ENCODE measurements at regions not wholly inside any gene's neighbourhood (a gene's known extent, or its start where the extent isn't known, plus 50 kb on each side); places are given as distances from the start of the nearest gene placed in this dataset.

DNA sequence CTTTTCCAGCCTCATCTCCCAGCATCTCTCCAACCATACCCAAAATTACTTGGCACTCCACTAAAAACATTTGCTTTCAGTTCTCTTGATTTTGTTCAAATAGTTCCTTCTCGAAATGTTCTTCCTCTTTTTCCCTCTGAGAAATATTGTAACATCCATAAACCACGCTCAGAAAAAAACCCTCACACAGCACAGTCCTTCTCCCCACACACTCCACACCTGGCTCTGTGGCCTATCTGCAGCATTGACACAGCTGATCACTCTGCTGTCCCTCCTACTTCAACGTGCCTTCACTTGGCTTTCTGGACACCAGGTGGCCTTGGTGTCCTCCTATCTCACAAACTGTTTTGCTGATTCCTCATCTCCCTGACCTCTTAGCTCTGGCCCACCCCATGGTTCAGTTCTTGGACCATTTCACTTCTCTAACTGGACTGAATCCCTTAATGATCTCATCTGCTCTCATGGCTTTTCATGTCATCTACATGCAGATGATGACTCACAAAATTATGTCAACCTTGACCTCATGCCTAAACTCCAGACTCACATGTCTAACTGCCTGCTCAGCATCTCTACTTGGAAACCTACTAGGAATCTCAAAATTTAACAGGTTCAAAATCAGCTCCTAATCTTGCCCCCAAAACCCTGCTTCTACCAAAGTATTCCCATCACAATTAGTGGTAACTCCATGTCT is 93.3 kb downstream of the TRIM42 start:
- no peak for DNase-seq
- Histone ChIP-seq H3K9ac (no peak overlapping the region), H3K4me1 (ENCODE audit: control insufficient read depth in 1 of 2, insufficient read depth in 2 of 2, low read depth in 1 of 2, low read length in 1 of 2) (no peaks in the 10 kb centered on the region), H3K79me2 (ENCODE audit: insufficient read depth) (no peaks in the 10 kb centered on the region), H3K27me3 (ENCODE audit: insufficient read depth) (no peaks in the 10 kb centered on the region), H3K9me3 (no peaks in the 10 kb centered on the region), H3K4me3 (ENCODE audit: low read depth in 2 of 2, low read length in 1 of 2) (no peak overlapping the region), H4K20me1 (ENCODE audit: insufficient read depth) (no peaks in the 10 kb centered on the region), H3K4me2 (no peak overlapping the region), H3K9me2 (no peaks in the 10 kb centered on the region), H3K36me3 (replicated peaks in 1 of 2; ENCODE audit: control insufficient read depth in 1 of 2, insufficient read depth in 2 of 2, low read length in 1 of 2) (no peaks in the 10 kb centered on the region), H3K27ac (ENCODE audit: low read depth in 2 of 2, low read length in 1 of 2) (no peak overlapping the region), H3F3A (replicated peaks; ENCODE audit: insufficient read depth) (no peaks in the 10 kb centered on the region), H2AFZ (ENCODE audit: low read depth) (no peak overlapping the region)
- POLR2A ChIA-PET, result no interaction called here
- TF ChIP-seq CHD2 (IDR thresholded peaks at IDR 0.05; ENCODE audit: low read length, partially characterized antibody) (no peak), ELF1 (IDR thresholded peaks at IDR 0.05) (no peak), RXRA (IDR thresholded peaks at IDR 0.05; ENCODE audit: borderline replicate concordance, low read depth) (no peak), POLR2AphosphoS5 (IDR thresholded peaks at IDR 0.05; ENCODE audit: low read depth, low read length) (no peak), TCF12 (IDR thresholded peaks at IDR 0.05) (no peak), MEF2A (IDR thresholded peaks at IDR 0.05; ENCODE audit: borderline replicate concordance, low read depth) (no peak)
- TF ChIP-seq, protein P1, sequence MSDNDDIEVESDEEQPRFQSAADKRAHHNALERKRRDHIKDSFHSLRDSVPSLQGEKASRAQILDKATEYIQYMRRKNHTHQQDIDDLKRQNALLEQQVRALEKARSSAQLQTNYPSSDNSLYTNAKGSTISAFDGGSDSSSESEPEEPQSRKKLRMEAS (IDR thresholded peaks at IDR 0.05; ENCODE audit: low read depth), result no peak
- CTCF ChIA-PET, result no interaction called here
- WGBS (ENCODE audit: low lambda C conversion rate), result 6% methylated on average over 3 of the region's 3 CpGs

DNA sequence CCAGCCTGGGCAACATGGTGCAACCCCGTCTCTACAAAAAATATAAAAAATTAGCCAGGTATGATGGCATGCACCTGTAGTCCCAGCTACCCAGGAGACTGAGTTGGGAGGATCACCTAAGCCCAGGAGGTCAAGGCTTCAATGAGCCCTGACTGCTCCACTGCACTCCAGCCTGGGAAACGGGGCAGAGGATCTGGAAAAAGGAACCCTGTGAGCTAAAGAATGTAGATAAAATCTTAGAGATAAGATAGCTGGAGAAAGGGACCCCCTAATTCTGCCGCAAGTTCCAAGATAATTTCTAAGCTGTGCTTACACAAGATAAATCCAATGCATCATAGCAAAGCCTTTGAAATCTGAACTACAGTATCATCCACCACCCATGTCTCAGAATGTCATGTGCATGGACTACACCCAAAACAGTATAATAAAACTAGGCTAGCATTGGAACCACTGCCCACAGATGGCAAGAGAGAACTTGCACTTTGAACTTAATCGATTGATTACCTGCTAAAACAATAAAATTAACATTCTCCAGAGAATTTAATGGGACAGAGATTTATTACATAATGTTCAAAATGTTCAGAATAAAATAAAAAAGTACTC is 99.9 kb downstream of the TRIM42 start:
- H2AFZ ChIP-seq (ENCODE audit: low read depth), result no peak overlapping the region
- H3K36me3 ChIP-seq (replicated peaks in 1 of 2; ENCODE audit: control insufficient read depth in 1 of 2, insufficient read depth in 2 of 2, low read length in 1 of 2), result no peaks in the 10 kb centered on the region
- ChIA-PET POLR2A (no interaction called here), CTCF (no interaction called here)
- no peaks in the 10 kb centered on the region for H3K4me1 ChIP-seq (ENCODE audit: control insufficient read depth in 1 of 2, insufficient read depth in 2 of 2, low read depth in 1 of 2, low read length in 1 of 2)
- H3K9me3 ChIP-seq, result no peaks in the 10 kb centered on the region; the same call in 1 of the 2 replicates
- WGBS (ENCODE audit: low lambda C conversion rate), result 7% methylated on average over 4 of the region's 4 CpGs
- no peaks in the 10 kb centered on the region for H3K27me3 ChIP-seq (ENCODE audit: insufficient read depth)
- H3K27ac ChIP-seq (ENCODE audit: low read depth in 2 of 2, low read length in 1 of 2), result no peak overlapping the region
- H4K20me1 ChIP-seq (ENCODE audit: insufficient read depth), result no peaks in the 10 kb centered on the region
- H3K4me2 ChIP-seq, result no peak overlapping the region
- no peak overlapping the region for H3K4me3 ChIP-seq (ENCODE audit: low read depth in 2 of 2, low read length in 1 of 2)
- H3K9ac ChIP-seq, result no peak overlapping the region
- no peaks in the 10 kb centered on the region for H3K9me2 ChIP-seq
- DNase-seq, result no peak
- H3F3A ChIP-seq (replicated peaks; ENCODE audit: insufficient read depth), result no peaks in the 10 kb centered on the region
- no peaks in the 10 kb centered on the region for H3K79me2 ChIP-seq (ENCODE audit: insufficient read depth)
- TF ChIP-seq RXRA (IDR thresholded peaks at IDR 0.05; ENCODE audit: borderline replicate concordance, low read depth) (no peak), CHD2 (IDR thresholded peaks at IDR 0.05; ENCODE audit: low read length, partially characterized antibody) (no peak), ELF1 (IDR thresholded peaks at IDR 0.05) (no peak), SMC3 (IDR thresholded peaks at IDR 0.05; ENCODE audit: low read depth, low read length) (no peak), FOXJ3 (CRISPR knock-in tag; IDR thresholded peaks at IDR 0.05) (no peak), RAD21 (IDR thresholded peaks at IDR 0.05; ENCODE audit: low read length) (no peak), RFX5 (IDR thresholded peaks at IDR 0.05; ENCODE audit: low read length) (no peak), TEAD4 (IDR thresholded peaks at IDR 0.05; ENCODE audit: borderline replicate concordance, insufficient read depth) (no peak), EZH2phosphoT487 (IDR thresholded peaks at IDR 0.05; ENCODE audit: borderline replicate concordance, low read depth) (no peak), NRF1 (IDR thresholded peaks at IDR 0.05; ENCODE audit: low read depth, low read length) (no peak), EP300 (IDR thresholded peaks at IDR 0.05; ENCODE audit: borderline replicate concordance in 1 of 2, low read depth in 1 of 2, low read length in 1 of 2) (no peak), POLR2AphosphoS5 (IDR thresholded peaks at IDR 0.05; ENCODE audit: low read depth, low read length) (no peak), TCF12 (IDR thresholded peaks at IDR 0.05) (no peak)
- TF ChIP-seq, protein P1 (IDR thresholded peaks at IDR 0.05; ENCODE audit: low read depth), result no peak
- TF ChIP-seq, protein P2, sequence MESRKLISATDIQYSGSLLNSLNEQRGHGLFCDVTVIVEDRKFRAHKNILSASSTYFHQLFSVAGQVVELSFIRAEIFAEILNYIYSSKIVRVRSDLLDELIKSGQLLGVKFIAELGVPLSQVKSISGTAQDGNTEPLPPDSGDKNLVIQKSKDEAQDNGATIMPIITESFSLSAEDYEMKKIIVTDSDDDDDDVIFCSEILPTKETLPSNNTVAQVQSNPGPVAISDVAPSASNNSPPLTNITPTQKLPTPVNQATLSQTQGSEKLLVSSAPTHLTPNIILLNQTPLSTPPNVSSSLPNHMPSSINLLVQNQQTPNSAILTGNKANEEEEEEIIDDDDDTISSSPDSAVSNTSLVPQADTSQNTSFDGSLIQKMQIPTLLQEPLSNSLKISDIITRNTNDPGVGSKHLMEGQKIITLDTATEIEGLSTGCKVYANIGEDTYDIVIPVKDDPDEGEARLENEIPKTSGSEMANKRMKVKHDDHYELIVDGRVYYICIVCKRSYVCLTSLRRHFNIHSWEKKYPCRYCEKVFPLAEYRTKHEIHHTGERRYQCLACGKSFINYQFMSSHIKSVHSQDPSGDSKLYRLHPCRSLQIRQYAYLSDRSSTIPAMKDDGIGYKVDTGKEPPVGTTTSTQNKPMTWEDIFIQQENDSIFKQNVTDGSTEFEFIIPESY (IDR thresholded peaks at IDR 0.05; ENCODE audit: borderline replicate concordance, low read depth), result no peak
- TF ChIP-seq, protein P3, sequence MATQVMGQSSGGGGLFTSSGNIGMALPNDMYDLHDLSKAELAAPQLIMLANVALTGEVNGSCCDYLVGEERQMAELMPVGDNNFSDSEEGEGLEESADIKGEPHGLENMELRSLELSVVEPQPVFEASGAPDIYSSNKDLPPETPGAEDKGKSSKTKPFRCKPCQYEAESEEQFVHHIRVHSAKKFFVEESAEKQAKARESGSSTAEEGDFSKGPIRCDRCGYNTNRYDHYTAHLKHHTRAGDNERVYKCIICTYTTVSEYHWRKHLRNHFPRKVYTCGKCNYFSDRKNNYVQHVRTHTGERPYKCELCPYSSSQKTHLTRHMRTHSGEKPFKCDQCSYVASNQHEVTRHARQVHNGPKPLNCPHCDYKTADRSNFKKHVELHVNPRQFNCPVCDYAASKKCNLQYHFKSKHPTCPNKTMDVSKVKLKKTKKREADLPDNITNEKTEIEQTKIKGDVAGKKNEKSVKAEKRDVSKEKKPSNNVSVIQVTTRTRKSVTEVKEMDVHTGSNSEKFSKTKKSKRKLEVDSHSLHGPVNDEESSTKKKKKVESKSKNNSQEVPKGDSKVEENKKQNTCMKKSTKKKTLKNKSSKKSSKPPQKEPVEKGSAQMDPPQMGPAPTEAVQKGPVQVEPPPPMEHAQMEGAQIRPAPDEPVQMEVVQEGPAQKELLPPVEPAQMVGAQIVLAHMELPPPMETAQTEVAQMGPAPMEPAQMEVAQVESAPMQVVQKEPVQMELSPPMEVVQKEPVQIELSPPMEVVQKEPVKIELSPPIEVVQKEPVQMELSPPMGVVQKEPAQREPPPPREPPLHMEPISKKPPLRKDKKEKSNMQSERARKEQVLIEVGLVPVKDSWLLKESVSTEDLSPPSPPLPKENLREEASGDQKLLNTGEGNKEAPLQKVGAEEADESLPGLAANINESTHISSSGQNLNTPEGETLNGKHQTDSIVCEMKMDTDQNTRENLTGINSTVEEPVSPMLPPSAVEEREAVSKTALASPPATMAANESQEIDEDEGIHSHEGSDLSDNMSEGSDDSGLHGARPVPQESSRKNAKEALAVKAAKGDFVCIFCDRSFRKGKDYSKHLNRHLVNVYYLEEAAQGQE (IDR thresholded peaks at IDR 0.05; ENCODE audit: low read depth, low read length), result no peak
- TF ChIP-seq, protein P4, sequence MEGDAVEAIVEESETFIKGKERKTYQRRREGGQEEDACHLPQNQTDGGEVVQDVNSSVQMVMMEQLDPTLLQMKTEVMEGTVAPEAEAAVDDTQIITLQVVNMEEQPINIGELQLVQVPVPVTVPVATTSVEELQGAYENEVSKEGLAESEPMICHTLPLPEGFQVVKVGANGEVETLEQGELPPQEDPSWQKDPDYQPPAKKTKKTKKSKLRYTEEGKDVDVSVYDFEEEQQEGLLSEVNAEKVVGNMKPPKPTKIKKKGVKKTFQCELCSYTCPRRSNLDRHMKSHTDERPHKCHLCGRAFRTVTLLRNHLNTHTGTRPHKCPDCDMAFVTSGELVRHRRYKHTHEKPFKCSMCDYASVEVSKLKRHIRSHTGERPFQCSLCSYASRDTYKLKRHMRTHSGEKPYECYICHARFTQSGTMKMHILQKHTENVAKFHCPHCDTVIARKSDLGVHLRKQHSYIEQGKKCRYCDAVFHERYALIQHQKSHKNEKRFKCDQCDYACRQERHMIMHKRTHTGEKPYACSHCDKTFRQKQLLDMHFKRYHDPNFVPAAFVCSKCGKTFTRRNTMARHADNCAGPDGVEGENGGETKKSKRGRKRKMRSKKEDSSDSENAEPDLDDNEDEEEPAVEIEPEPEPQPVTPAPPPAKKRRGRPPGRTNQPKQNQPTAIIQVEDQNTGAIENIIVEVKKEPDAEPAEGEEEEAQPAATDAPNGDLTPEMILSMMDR (IDR thresholded peaks at IDR 0.05), result no peak
